ENCODE measurements at regions not wholly inside any gene's neighbourhood (a gene's known extent, or its start where the extent isn't known, plus 50 kb on each side); places are given as distances from the start of the nearest gene placed in this dataset.

DNA sequence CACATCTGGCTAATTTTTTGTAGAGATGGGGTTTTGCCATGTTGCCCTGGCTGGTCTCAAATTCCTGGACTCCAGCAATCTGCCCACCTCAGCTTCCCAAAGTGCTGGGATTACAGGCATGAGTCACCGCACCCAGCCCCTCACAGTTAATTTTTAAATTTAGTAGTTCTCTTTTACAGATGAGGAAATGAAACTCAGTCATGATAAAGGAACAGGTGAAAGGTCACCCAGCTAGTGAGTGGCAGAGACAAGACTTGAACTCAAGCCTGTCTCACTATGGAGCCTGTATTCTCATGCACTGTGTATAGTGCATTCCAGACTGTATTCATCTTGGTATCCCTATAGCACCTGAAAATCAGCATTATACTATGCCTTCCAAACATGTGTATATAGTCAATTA is 77.1 kb upstream of the WSB1 start:
- DNase-seq, result no peak

DNA sequence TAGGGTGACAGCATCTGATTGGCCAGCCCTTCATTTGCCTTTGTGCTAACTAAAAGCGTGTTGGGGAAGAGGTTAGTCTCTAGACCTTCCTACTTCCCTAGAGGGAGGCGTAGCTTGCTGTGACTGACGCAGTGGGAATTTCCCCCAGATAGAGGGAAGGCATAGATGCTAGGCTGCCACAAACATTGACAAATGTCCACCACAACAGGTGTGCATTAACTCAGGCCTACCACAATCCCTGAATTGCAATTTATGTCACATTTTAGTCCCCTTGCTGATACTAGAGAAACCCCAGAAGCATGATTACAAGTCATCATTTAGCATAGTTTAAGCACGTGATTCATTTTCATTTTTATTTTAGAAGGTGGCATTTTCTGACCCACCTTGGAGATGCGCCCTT is 76.3 kb upstream of the WSB1 start:
- no peak for DNase-seq

DNA sequence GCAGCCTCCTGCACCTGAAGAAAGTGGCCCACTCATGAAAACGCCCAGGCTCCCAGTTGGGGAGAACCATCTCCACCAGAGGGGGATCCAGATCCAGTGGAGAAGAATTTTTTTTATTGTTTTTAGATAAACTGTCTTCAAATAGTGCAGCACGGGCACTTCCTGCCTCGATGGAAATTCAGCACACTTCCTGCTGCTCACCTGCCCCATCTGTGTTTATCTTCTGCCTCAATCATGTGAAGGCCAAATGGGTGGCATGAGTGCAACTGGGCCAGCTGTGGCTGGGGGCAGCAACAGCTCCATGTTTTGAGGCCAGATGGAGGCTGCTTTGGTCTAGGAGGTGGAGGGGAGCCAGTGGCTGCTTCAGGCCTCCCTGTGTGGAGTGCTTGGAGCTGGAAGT is 75.9 kb upstream of the WSB1 start:
- DNase-seq, result no peak

DNA sequence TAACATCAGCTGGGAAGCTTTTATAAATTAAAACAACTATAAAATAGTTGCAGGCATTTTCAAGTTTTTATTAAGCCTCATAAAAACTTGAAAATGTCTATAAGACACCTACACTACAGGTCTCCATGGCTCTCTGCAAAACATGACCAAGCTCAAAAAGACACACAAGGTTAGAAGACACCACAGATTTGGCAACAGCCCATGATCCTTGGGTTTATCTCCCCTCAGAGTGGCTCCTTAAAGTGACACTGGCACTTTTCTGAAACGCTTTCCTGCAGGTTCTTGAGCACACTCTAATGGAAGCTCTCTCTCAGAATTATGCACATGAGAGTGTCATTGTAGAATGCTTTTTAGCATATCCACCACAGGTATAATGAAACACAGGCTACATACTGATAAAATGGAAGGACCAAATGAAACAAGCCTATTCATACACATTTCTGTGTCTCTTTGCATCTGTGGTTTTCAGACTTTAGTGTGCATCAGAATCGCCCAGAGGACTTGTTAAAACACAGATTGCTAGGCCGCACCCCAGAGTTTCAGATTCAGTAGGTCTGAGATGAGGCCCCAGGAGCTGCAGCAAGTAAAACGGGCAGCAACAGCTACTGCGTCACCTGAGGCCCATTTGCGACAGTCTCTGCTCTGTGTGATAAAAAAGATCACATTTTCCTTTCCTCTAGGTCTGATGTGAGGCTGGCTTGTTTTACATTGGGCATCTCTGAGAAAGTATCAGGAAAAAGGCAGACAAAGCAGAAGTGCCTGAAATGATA is 75.0 kb upstream of the WSB1 start:
- no peak for DNase-seq

DNA sequence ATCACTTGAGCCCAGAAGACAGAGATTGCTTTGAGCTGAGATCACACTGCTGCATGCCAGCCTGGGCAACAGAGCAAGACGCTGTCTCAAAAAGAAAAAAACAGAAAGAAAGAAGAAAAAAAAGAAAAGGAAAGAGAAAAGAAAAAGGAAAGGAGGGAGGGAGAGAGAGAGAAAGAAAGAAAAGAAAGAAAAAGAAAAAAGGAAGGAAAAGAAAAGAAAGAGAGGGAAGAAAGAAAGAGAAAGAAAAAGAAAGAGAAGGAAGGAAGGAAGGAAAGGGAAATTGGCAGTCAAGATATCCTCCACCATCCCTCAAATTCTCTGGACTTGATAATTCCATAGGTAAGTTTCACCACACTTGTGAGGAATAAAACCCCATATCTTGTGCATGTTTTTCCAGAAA is 71.4 kb upstream of the WSB1 start:
- no peak for DNase-seq

DNA sequence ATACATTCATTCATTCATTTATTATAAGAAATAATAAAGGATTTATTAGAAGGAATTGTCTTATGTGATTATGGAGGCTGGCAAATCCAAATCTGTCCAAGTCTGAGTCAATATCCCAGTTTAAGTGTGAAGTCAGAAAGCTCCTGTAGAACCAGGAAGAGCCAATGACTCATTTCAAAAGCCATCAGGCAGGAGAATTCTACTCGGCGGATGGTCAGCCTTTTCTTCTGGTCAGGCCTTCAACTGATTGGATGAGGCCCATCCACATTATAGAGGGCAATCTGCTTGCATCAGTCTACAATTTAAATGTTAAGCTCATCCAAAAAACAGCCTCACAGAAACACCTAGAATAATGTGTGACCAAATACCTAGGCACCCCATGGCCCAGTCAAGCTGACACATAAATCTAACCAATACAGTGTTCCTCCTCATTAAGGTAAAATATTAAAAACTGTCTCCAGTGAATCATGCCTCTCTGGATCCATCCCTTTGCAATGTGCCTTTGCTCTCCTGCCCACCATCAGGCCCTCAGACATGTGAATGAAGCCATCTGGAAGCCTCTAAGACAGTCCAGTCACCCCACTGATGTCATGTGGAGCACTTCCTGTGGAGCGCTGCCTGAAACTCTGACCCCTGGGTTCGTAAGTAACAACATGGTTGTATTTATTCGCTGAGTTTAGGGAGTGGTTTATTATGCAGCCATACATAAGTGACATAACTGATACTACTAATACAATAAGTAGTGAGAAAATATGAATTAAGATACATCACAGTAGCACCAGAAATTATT is 69.2 kb upstream of the WSB1 start:
- DNase-seq, result no peak

DNA sequence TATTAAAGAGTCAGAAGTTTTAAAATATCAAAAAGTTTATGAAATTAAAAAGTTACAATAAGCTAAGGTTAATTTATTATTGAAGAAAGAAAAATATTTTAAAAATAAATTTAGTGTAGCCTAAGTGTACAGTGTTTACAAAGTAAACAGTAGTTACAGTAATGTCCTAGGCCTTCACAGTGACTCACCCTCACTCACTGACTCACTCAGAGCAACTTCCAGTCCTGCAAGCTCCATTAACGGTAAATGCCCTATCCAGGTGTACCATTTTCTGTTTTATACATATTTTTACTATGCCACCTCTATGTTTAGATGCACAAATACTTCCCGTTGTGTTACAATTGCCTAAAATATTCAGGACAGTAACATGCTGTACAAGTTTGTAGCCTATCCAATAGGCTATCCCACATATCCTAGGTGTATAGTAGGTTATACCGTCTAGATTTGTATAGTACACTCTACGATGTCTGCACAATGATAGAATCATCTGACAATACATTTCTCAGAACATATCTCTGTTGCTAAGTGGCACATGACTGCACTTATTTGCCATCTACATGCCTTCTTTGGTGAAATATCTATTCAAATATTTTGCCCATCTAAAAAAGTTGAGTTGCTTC is 67.2 kb upstream of the WSB1 start:
- no peak for DNase-seq

DNA sequence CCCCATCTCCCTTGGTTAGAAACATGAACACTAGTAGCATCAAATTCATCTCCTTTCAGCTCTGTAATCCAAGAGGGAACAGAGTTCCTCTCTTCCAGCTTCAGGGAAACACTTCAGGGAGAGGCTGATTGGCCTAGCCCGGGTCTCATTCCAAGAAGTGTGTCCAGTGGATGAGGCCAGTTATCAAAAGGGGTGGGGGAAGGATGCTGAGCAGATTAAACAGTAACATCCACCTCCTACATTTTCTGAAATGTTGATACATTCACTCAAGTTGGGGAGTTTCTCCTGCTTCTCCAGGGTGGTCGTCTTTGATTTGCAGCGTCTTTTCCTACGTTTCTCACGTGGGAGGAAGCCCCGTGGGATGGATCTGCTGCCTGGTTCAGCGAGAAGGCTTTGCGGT is 62.9 kb upstream of the WSB1 start:
- DNase-seq, result no peak

DNA sequence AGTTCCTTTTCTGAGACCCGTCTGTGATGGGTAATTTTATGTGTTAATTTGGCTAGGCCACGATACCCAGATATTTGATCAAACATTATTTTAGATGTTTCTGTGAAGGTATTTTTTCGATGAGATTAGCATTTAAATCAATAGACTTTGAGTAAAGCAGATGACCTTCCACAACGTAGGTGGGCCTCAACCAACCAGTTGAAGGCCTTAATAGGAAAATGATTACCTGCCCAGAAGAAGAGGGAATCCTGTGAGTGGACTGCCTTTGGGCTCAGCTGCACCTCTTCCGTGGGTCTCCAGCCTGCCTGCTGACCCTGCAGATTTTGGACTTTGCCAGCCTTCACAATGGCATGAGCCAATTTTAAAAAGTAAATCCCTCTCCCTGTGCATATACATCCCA is 61.6 kb upstream of the WSB1 start:
- no peak for DNase-seq

DNA sequence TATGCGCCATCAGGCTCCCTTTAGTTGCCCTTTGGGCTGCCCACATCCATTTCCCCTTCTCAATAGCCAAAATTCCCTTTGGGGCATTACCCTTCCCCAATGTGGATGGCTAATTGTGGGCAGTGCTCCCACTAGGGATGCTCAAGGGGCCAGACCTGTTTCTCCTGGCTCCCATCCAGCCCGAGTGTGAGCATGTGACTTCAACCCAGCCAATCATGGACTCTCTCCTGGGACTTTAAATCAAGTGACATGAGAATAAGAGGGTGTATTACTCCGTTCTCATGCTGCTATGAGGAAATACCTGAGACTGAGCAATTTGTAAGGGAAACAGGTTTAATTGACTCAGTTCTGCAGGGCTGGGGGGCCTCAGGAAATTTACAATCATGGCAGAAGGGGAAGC is 60.9 kb upstream of the WSB1 start:
- no peak for DNase-seq

DNA sequence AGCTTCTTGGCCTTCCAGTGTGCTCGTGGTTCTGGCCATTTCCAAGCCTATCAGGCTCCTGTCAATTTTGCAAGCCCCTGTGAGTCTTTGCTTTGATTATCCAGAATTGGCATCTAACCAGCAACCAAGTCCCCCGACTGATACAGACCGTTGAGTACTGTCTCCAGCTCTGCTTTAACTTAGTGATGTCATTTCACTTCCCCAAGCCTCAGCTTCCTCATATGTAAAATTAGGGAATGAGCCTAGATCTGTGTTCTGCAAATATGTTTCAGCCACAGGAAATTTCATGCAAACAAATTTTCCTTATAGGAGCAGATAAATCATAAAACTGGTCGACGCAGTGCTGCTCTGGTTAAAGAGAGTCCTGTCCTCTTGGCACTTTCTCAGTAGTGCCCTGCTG is 60.1 kb upstream of the WSB1 start:
- DNase-seq, result no peak

DNA sequence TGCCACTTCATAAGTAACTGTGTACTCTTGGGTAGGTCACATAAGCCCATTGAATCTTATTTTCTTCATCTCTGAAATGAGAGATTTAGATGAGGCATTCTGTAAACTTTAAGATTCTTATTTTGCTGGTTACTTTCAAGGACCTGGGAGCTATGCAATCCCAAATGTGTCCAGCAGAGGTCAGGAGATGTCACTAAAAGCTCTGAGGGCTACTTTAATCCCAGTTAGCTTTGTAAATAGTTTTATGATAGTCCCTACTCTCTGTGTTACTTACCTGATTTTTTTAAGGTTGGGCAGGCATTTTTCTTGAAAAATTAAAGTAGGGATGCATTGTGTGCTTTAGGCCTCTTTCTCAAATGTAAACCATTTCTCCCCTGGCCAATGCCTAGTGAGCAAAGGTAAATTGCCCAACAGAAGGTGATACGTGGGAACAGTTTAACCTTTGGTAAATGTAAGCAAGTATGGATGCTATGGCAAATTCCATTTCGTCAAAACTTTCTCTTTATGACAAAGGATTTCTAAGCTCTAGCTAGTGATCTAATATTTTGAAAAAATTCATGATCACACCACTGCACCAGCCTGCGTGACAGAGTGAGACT is 57.1 kb upstream of the WSB1 start:
- DNase-seq, result peak in 1 of 2 donors; percentile 59

DNA sequence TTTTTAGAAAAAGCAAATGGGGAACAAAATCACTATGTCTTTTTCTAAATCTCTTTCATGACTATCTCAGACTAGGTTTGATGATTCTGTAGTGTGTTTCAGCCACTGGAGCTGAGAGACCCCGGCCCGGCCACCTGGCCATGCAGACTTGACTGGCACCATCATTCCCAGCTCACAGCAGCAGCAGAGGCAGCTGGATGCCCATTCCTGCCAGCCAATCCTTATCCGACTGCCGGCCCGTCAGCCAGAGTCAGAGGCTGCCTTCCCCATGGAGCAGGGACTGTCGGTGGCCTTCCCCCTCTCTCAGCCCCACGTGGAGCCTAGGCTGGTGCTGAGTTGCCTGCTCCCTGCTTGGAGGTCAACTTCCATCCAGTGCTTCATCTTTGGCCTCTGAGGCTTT is 56.0 kb upstream of the WSB1 start:
- DNase-seq, result no peak

DNA sequence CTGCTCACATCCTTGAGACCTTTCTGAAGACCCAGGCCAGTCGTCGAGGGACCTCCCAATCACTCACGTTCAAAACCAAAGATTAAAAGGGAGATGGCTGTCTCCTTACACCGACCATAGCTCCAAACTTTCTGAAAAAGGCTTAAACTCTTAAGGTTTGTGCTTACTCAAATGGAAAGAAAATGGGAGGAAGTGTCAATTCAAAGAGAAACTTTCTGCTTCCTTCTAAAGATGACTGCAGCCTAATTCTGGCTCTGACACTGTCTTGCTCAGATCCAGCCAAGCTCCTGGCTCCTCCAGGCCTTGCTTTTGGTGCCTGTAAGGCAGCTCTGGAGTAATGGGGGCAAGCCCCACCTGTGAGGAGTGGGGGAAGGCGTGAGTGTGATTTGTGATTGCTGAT is 54.9 kb upstream of the WSB1 start:
- DNase-seq, result no peak

DNA sequence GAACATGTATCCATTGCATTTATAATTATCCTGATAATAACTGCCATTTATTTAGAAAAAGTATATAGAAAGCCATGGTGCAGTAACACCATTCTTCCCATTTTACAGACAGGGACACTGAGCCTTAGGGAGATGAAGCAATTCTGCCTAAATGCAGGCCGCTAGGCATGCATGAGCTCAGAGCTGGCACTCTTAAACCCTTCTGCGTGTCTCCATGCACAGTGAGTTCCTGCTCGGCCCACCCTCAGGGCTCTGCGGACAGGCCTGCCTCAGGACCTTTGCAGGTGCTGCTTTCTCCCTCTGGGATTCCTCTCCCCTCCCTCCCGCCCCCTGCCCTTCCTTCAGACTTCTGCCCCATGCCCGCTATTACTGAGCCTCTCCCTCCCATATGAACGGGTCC is 54.3 kb upstream of the WSB1 start:
- DNase-seq, result no peak

DNA sequence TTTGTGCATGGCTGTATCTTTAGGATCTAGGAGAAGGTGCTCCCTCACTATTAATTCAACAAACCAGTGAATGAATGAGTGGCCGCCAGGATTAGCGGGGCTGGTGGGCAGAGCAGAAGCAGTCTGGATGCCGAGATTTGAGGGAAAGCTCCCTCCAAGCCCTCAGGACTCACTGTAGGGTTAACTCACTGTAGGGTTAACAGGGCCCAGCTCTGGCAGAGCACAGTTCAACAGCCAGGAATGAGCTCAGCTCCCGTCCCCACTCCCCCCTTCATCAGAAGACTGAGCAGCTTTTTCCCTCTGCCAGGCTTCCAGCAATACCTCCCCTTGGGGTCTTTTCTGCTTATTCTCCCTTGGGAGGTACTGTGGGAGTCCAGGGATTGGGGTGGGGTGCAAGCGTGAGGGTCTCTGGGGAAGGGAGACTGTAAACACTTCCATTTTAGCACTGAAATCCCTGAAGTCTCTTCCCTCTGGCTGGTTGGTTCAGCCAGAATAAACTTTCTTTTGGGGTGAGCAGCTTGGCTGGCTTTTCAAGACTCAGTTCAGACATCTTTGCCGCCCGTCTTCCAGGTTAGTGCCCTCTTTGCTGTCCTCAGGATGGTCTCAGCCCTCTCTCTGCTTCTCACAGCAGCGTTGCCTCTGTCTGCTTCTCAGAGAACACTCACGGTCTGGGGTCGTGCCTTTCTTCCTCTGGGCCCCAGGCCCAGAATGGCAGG is 53.7 kb upstream of the WSB1 start:
- DNase-seq, result no peak

DNA sequence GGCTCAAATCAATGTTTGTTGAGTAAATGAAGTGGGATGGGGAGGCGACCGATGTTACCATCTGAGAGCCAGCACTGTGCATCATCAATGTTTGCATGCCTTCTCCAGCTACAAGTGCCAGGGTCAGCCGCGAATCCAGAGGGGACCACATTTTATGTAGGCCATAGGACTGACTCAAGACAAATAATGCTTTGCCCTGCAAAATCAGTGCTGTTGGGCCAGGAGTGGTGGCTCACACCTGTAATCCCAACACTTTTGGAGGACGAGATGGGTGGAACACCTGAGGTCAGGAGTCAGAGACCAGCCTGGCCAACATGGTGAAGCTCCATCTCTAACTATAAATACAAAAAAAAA is 53.1 kb upstream of the WSB1 start:
- no peak for DNase-seq

DNA sequence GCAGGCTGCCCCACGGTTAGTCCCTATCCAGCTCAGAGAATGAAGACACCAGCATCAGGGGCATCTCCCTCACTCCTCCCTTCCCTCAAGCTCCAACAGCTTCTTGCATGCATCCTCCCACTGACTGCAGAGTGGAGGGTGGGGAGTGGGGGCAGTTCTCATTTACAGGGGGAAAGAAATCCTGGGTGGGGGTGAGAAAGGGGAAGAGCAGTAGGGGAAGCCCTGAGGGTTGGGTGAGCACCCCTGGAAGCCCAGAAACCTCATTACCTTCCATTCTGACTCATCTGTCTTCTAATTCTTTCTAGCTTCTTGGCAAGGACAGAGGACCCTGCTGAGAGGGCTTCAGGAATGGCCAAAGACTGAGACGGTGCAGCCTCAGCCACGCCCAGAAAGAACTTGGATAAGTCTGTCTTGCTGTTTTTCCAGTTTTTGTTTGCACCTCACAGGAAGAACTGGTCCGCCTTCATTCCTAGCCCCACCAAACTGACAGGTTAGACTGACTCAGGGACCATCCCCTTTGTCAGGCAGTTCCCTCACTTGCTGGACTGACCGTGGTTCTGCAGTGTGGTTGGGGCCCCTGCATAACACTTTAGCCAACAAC is 52.5 kb upstream of the WSB1 start:
- no peak for DNase-seq

DNA sequence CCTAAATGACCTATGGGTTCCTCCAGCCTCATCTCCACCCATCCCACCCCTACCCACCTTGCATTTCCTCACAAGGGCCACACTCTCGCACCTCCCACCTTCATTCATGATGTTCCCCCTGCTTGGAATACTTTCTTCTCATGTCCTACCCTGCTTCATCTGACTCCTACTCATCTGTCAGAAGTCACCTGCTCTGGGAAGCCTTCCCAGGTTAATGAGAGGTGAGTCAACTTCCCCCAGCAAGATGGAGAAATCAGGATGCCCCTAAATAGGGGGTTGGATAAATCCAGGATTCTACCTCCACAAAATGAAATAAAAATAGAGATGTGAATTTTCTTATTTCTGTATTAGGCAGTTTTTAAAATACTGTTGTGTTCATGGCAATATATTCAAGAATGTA is 51.0 kb upstream of the WSB1 start:
- no peak for DNase-seq

DNA sequence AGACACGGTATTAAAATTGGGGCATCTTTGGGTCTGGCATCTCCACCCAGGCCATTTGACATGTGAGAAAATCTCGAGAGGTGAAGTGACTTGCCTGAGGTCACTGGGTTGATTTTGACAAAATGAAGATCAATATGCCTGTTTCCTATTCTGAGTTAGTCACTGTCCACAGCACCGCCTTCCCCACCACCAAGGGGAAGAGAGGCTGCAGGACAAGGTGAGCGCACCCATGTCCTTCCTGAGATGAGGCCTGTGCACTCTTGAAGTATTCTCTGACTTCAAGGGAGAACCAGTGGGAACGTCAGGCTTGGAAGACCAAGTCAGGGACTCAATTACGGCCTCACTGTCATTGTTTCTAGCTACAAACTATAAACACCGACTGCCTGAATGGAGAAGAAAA is 49.9 kb upstream of the WSB1 start:
- no peak for DNase-seq

Measured in bone marrow (tissue), 2 donors.